ENCODE measurements at regions not wholly inside any gene's neighbourhood (a gene's known extent, or its start where the extent isn't known, plus 50 kb on each side); places are given as distances from the start of the nearest gene placed in this dataset.

DNA sequence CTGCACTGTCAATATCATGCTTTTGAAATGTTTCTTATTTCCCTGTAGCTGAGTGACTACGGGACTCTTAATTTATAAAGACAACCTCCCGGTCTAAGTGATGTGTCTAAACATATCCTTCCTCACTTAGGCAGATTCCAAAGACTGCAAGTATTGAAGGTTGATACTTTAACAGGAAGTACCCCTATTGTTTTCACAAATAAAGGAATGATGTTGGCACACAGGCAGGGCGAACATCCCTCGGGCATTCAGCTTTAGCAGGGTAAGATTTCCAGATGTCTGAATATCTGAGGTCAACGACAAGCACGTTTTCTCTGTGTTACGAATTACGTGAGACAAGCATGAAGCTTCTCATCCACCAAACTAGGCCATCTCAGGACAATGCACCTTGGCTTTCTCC, 638.0 kb upstream of the FRG1 start:
- FAIRE-seq = no peak

DNA sequence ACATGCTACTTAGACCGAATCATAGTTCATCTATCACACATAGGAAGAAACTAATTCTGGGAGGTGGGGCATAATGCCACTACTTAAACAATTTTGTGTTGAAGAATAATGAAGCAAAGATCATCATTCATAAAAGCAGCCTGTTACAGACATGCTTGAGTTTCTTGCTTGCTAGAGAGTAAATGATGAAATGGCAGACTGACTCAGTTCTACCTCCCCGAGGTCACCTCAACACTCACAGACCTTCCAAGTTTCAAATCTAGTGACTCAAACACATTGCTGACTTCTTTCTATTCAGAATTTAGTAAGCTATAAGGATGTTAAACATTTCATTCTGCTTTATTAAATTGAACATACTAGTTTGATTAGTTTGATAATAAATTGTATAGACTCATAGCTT, 636.5 kb upstream of the FRG1 start:
- FAIRE-seq = no peak

DNA sequence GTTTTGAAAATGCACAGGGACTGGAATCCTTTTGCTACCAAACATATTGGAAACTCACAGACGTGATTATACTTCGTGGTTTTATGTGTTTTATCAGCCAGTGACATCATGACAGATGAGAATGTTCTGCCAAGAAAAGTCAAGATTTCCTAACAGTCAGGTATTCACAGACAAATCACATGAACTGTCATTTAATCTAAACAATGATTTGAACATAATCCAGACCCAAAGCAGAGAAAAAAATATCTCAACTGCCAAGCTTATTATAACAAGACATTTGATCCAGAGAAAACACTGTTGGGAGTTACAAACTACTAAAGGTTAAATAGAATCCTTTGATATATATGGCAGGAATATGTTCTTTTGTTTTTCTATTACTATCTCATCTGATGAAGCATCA, 635.9 kb upstream of the FRG1 start:
- FAIRE-seq = no peak

DNA sequence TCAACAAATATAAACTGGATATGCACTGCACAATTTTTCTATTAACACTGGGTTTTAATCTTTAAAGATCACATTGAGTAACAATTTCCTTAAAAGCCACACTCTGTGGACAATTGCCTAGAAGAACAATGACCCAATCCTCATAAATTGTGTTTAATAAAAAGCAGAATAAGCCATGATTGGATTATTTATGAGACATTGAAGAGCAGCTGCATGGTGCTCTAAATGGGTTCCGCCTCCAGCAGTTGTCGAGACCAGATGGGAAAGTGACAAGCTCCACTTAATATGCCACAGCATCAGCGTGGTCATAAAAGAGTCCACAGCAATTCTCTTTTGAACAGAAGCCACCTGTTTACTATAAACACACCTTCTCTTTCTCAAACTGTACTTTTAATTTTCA, 635.2 kb upstream of the FRG1 start:
- no peak for FAIRE-seq

DNA sequence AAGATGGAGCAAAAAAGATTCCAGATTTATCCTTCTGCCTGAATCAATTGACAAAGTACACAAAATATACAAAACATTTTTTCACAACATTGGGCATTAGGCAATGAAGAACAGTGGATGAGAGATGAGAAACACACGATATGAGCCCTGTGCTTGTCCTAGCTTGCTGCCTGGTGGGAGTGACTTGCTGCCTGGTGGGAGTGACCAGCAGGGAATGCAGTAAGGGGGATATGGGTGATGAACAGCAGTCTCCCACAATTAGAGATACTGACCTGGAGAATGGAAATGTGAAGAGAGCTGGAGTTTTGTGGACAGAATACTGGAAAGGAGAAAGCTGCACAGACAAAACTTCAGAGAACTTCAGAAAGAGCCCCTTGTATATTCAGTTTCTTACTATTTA, 629.4 kb upstream of the FRG1 start:
- no peak for FAIRE-seq

GRCh38 chr4:189313064-189313463, 627.6 kb upstream of the FRG1 start:
- FAIRE-seq = no peak

DNA sequence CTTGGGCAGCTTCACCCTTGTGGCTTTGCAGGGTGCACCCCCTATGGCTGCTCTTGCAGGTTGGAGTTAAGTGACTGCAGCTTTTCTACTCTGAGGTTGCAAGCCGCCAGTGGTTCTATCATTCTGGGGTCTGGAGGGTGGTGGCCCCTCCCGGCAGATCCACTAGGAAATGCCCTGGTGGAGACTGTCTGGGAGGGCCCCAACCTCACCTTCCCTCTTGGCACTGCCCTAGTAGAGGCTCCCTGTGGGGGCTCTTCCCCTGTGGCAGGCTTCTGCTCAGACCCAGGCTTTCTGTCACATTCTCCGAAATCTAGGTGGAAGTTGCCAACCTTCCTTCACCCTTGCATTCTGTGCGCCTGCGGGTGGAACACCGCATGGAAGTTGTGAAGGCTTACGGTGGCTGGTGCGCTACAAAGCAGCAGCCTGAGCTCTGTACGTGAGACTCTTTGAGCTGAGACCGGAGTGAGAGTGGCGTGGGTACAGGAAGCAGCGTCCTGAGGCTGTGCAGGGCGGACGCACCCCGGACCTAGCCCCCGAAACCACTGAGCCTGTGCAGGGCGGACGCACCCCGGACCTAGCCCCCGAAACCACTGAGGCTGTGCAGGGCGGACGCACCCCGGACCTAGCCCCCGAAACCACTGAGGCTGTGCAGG, 626.7 kb upstream of the FRG1 start:
- FAIRE-seq = no peak

DNA sequence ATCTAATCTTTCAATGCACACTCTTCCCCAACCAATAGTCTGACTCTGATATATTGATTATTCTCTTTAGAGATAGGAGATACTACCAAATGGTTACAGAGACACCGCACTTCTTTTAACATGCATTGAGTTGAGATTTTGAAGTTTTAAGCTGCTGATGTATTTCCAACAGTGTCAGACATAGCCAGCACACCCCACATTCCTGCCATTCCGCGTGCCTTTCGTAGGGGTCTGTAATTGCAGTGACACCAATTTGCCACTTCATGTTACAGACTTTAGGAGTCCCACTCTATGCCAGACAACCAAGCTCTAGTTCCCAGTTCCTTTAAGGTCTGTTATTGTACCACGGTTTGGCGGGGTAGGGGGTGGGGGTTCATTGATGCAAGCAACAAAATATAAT, 618.2 kb upstream of the FRG1 start:
- no peak for FAIRE-seq

- FAIRE-seq = no peak
These were observed 598.8 kb upstream of the FRG1 start for GRCh38 chr4:189341881-189342280.

- no peak for FAIRE-seq
These were observed 585.1 kb upstream of the FRG1 start for GRCh38 chr4:189355590-189355989.

- FAIRE-seq = no peak
These were observed 578.3 kb upstream of the FRG1 start for GRCh38 chr4:189362364-189362763.

- FAIRE-seq = no peak
These were observed 576.6 kb upstream of the FRG1 start for GRCh38 chr4:189364032-189364449.

DNA sequence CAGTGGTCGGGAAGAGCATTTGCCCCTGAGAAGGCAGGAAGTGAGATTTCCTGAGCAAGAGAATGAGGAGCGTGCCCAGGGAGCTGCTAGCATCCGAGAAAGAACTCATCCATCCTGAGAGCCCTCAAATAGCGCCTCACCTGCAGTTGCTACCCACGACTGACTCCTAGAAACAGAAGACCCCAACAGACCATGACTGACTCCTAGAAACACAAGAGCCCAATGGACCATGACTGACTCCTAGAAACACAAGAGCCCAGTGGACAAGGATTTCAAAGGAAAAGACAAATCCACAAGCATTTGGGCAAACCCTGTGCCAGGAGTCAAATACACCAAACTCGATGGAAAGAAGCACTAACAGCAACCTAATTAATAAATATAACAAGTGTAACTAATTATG, 575.2 kb upstream of the FRG1 start:
- FAIRE-seq = no peak

GRCh38 chr4:189367832-189368231, 572.8 kb upstream of the FRG1 start:
- FAIRE-seq = no peak

DNA sequence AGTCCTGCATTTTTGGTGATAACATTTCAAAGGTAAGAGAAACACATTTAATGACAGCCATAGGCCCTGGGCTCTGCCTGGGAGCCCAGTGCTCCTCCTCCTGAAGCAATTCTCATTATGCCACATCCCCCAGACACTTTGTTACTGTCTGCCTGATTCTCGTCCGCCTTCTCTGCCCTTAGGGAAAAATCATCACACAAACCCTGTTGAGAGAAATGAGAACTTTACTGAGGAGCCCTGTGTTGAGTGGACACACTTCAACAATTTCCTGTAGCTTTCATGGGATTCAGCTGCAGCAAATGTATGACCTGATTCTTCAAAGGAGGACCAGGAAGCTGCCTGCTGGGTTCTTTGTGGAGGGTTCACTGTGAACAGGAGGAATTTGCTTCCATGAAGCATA, 566.5 kb upstream of the FRG1 start:
- FAIRE-seq = no peak

GRCh38 chr4:189376901-189377300, 563.8 kb upstream of the FRG1 start:
- no peak for FAIRE-seq

DNA sequence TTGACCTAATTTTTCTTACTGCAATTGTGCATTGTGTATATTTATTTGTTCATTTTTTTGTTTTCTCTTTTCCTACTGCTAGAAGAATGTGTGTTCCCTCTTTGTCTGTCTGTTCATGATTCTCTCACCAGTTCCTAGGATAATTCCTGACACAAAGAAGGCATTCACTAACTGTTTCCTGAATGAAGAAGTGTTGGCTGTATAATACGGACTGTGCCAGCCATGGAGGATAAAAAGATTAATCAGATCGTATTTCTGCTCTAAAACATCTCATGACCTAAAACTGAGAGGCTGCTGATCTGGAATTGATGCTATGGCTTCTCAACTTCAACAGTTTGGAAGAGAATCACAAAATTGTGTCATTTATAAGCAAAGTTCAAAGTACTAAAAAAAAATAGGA, 563.1 kb upstream of the FRG1 start:
- no peak for FAIRE-seq

GRCh38 chr4:189385098-189385497, 555.6 kb upstream of the FRG1 start:
- FAIRE-seq = no peak

DNA sequence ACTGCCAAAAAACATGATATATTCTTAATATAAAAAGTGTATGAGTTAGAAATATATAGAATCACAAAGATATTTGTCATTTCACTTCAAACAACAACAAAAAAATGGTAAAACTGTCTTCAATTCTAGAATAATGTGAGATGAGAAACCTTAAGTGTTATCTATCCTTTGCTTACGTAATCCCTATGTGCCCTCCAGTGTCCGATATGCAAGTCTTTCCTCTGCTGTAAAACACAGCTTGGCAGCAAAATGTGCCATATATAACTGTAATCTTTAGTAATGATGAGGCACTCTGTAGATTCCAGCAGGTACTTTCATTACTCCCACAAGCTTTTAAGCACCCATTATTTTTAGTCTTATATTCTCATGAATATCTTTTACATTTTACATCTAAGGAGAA, 555.1 kb upstream of the FRG1 start:
- no peak for FAIRE-seq

- no peak for FAIRE-seq
These were observed 544.2 kb upstream of the FRG1 start for GRCh38 chr4:189396435-189396834.

- no peak for FAIRE-seq
These were observed 536.4 kb upstream of the FRG1 start for GRCh38 chr4:189404271-189404670.

GRCh38 chr4:189409158-189409557, 531.5 kb upstream of the FRG1 start:
- no peak for FAIRE-seq

GRCh38 chr4:189414021-189414420, 526.7 kb upstream of the FRG1 start:
- FAIRE-seq = no peak

GRCh38 chr4:189420572-189420971, 520.1 kb upstream of the FRG1 start:
- FAIRE-seq = no peak

GRCh38 chr4:189436207-189436606, 504.5 kb upstream of the FRG1 start:
- FAIRE-seq = no peak

DNA sequence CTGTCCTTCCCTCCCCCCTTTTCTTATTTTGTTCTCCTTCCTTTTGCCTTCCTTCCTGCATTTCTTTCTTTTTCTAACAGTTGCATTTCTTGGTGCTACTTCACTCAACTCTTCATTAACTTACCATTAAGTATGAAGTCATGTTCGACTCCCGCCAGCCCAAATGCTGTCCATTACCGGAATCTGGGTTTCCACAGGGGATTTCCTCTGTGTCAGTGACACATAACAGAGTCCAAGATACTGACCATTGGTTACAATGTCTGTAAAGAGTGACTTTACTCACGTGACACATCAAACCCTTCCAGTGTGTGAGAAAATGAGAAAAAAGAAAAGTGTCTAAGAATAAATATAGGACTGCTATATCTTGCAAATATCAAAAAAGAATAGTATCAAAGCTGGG, 500.0 kb upstream of the FRG1 start:
- FAIRE-seq = no peak

Measured in colon (tissue), 2 donors.